Uterus (tissue), 3 donors: ENCODE measurements at regions not wholly inside any gene's neighbourhood (a gene's known extent, or its start where the extent isn't known, plus 50 kb on each side); places are given as distances from the start of the nearest gene placed in this dataset.

ENCODE experiments used
- DNase-seq, 2 donors: peaks; one replicate each; pipeline ENCODE4 v3.0.0-alpha.2; 2019 to 2020
- H3K27ac ChIP-seq, 2 donors: fragments of 200-600 bp; sonication (generic); 1 replicate in 1 of 2; 2 replicates in 1 of 2; pipeline ENCODE4 v1.5.1; 2016 to 2018
- H3K27me3 ChIP-seq, 2 donors: fragments of 200-600 bp; sonication (generic); one replicate each; pipeline ENCODE4 v1.5.1; 2018 to 2019; ENCODE audit warnings: control low read depth in 1 of 2
- H3K36me3 ChIP-seq, 2 donors: fragments of 200-600 bp; sonication (generic); one replicate each; pipeline ENCODE4 v1.5.1; 2019; ENCODE audit warnings: control low read depth in 1 of 2
- H3K4me1 ChIP-seq, 2 donors: fragments of 200-600 bp; sonication (generic); one replicate each; pipeline ENCODE4 v1.5.1; 2018 to 2019; ENCODE audit warnings: control low read depth in 1 of 2
- H3K4me3 ChIP-seq, 2 donors: fragments of 200-600 bp; sonication (generic); 1 replicate in 1 of 2; 2 replicates in 1 of 2; pipeline ENCODE4 v1.5.1; 2018 to 2019; ENCODE audit warnings: mild to moderate bottlenecking in 1 of 2
- H3K9me3 ChIP-seq, 2 donors: fragments of 200-600 bp; sonication (generic); one replicate each; pipeline ENCODE4 v1.5.1; 2019; ENCODE audit warnings: control low read depth in 1 of 2
- POLR2A ChIP-seq, 2 donors: fragments of 450-650 bp; IDR thresholded peaks; one replicate each; pipeline ENCODE4 v1.6.1; 2016; ENCODE audit warnings: antibody characterized with exemption in 2 of 2, mild to moderate bottlenecking in 1 of 2, moderate library complexity in 1 of 2
- intact Hi-C: fragments of 100-400 bp; cut with DNase I; formaldehyde crosslinking; loops from one replicate; pipeline ENCODE4 v1.15.1; 2023; ENCODE audit warnings: low total_unique reads
- TF ChIP-seq, protein P1 (sequence below), 4 experiments: fragments of 200-600 bp in 2 of 4; fragments of 450-650 bp in 2 of 4; sonication (generic) in 2 of 4; IDR thresholded peaks; one replicate each; pipeline ENCODE4 v1.5.1; 2016 to 2019; ENCODE audit warnings: antibody characterized with exemption in 4 of 4, mild to moderate bottlenecking in 2 of 4, moderate library complexity in 1 of 4
- donor health status: DM: yes; HTN: yes; CAD: no.

DNA sequence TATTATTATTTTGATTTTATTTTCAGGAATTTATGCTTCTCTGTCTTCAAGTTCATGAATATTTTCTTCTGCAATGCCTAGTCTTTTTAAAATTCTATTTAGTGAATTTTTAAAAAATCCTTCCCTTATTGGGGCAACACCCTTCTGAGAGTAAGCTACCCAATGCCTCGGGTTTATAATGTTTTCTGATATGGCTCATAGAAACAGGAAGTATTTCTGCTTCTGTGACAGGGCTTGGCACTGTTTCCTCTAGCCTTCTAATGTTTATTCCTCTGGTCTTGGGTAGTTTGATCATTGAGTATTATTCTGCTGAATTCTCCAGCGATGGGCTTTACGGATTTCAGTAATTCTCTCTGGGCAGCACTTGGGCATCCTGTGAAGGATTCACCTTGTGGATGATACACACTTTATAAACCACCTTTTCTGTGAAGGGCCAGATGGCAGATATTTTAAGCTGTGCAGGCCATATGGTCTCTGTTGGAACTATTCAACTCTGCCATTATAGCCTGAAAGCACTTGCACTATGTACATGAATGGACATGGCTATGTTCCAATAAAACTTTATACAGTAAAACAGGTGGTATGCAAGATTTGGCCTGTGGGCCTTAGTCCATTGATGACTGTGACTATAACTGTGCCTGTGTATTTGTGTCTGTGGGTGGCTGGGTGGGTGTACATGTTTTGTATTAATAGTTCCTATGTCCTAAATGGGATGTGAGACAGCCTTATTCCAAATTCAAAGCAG is 95.9 kb upstream of the FAT1 start:
- intact Hi-C loops = no loop called here

DNA sequence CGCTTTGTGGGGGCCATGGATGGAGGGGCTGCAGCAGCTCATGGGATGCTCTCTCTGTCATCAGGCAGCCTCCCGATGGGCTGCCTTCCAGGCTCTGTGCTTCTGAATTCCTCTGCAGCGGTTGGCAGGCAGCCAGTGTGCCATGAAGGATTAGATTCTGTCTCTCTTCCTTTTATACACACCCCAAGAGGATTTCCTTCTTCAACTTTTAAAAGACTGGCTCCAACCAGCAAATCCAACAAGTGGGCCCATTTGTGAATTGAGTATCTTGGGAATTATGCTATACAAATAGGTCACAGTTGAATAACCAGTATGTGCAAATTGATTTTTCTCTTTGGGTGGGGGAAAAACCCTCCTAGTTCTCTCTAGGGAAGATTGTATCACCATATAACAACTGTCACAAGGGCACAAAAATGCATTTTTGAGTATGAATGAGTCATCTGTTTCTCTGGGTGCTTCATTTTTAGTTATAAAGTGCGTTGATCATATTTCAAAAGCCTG is 96.8 kb upstream of the FAT1 start:
- TF ChIP-seq, protein P1, sequence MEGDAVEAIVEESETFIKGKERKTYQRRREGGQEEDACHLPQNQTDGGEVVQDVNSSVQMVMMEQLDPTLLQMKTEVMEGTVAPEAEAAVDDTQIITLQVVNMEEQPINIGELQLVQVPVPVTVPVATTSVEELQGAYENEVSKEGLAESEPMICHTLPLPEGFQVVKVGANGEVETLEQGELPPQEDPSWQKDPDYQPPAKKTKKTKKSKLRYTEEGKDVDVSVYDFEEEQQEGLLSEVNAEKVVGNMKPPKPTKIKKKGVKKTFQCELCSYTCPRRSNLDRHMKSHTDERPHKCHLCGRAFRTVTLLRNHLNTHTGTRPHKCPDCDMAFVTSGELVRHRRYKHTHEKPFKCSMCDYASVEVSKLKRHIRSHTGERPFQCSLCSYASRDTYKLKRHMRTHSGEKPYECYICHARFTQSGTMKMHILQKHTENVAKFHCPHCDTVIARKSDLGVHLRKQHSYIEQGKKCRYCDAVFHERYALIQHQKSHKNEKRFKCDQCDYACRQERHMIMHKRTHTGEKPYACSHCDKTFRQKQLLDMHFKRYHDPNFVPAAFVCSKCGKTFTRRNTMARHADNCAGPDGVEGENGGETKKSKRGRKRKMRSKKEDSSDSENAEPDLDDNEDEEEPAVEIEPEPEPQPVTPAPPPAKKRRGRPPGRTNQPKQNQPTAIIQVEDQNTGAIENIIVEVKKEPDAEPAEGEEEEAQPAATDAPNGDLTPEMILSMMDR (IDR thresholded peaks at IDR 0.05) = no peak
- no peak for TF ChIP-seq POLR2A (IDR thresholded peaks at IDR 0.05)
- no peaks in the 10 kb centered on the region for H3K4me1 ChIP-seq
- no peaks in the 10 kb centered on the region for H3K27me3 ChIP-seq
- no peaks in the 10 kb centered on the region for H3K9me3 ChIP-seq
- no peak for DNase-seq
- no peaks in the 10 kb centered on the region for H3K36me3 ChIP-seq
- H3K4me3 ChIP-seq = no peak overlapping the region
- intact Hi-C loops = no loop called here
- no peak overlapping the region for H3K27ac ChIP-seq

More for the DNA sequence above, 95.9 kb upstream of the FAT1 start:
- Histone ChIP-seq H3K36me3 (no peaks in the 10 kb centered on the region), H3K4me1 (no peaks in the 10 kb centered on the region), H3K4me3 (no peak overlapping the region), H3K9me3 (no peaks in the 10 kb centered on the region), H3K27ac (no peak overlapping the region), H3K27me3 (no peaks in the 10 kb centered on the region)
- TF ChIP-seq POLR2A (IDR thresholded peaks at IDR 0.05) = no peak
- TF ChIP-seq, protein P1 (IDR thresholded peaks at IDR 0.05) = no peak
- DNase-seq = no peak

DNA sequence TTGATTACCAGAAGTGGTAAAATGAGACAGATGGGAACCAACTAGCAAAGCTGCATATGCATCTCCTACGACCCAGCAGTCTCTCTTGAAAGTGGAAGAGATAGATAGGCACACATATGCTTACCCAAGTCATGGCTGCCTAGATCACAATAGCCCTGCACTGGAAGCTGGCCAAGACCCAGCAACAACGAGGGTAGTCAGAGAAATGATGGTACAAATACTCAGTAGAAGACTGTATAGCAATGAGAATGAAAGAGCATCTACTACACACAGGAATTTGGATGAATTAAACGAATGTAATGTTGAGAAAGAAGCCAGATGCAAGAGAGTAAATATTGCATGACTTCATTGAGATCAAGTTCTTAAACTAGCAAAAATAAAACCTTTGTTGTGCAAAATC is 100.3 kb upstream of the FAT1 start:
- no peaks in the 10 kb centered on the region for H3K4me1 ChIP-seq
- intact Hi-C loops = no loop called here
- no peaks in the 10 kb centered on the region for H3K36me3 ChIP-seq
- no peaks in the 10 kb centered on the region for H3K27me3 ChIP-seq
- no peak for DNase-seq
- no peaks in the 10 kb centered on the region for H3K9me3 ChIP-seq
- H3K4me3 ChIP-seq = no peak overlapping the region
- TF ChIP-seq, protein P1 (IDR thresholded peaks at IDR 0.05) = no peak
- TF ChIP-seq POLR2A (IDR thresholded peaks at IDR 0.05) = no peak
- no peak overlapping the region for H3K27ac ChIP-seq

DNA sequence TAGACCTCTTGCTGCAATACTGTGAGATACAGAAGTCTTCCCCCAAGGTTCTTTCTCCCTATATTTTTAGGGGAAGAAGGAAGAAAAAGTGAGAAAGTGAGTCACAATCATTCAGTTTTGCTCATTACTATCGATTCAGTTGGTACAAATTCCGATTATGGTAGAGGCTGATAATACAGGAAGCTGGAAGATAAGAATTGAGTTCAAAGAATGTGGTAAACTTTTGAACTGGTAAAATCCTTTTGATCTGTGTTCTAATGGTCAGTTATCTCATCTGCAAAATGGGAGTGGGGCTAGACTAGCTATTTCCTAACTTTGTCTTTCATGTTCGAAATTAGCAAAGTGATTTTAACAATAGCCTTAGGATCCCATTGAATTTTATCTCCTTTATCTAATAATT is 101.4 kb upstream of the FAT1 start:
- no peak overlapping the region for H3K27ac ChIP-seq
- DNase-seq = no peak
- intact Hi-C loops = no loop called here
- TF ChIP-seq, protein P1 (IDR thresholded peaks at IDR 0.05) = no peak
- TF ChIP-seq POLR2A (IDR thresholded peaks at IDR 0.05) = no peak
- H3K36me3 ChIP-seq = no peaks in the 10 kb centered on the region
- H3K4me1 ChIP-seq = no peaks in the 10 kb centered on the region
- no peaks in the 10 kb centered on the region for H3K9me3 ChIP-seq
- no peak overlapping the region for H3K4me3 ChIP-seq
- no peaks in the 10 kb centered on the region for H3K27me3 ChIP-seq

DNA sequence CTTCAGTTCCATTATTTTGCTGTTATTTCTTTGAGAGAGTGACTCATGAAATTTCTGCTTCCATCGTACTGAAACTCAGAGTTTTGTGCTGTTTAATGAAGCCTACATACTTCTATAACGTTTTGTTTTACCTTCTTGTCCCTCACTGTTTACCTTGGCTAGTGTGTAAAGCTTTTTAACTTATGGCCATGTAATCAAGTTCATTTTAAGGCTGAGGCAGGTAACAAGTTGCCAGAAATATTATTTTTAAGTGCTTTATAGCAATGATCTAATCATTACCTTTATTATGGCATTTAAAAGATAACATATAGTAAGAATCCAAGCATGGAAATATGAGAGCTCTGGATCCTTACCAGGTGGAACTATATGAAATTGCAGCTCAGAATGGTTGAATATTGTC is 102.3 kb upstream of the FAT1 start:
- intact Hi-C loops = no loop called here

More for the DNA sequence above, 102.3 kb upstream of the FAT1 start:
- H3K4me3 ChIP-seq = no peak overlapping the region
- H3K36me3 ChIP-seq = no peaks in the 10 kb centered on the region
- H3K27me3 ChIP-seq = no peaks in the 10 kb centered on the region
- DNase-seq = no peak
- H3K4me1 ChIP-seq = no peaks in the 10 kb centered on the region
- no peaks in the 10 kb centered on the region for H3K9me3 ChIP-seq
- TF ChIP-seq POLR2A (IDR thresholded peaks at IDR 0.05) = no peak
- TF ChIP-seq, protein P1 (IDR thresholded peaks at IDR 0.05) = no peak
- H3K27ac ChIP-seq = no peak overlapping the region
